GM19397 (cell line): ENCODE measurements at regions not wholly inside any gene's neighbourhood (a gene's known extent, or its start where the extent isn't known, plus 50 kb on each side); places are given as distances from the start of the nearest gene placed in this dataset.

Experiments
- ATAC-seq: cut with Tn5 transposase; IDR thresholded peaks from one replicate; pipeline ENCODE4 v1.9.1; 2021; ENCODE audit warnings: mild to moderate bottlenecking, moderate library complexity; ENCODE audit not compliant: unreplicated experiment

- ATAC-seq, result no peak
Measured at GRCh38 chr6:44558832-44559251, 171.3 kb downstream of the CDC5L start.

- ATAC-seq, result no peak
Measured at GRCh38 chr6:44559486-44560270, 172.2 kb downstream of the CDC5L start.

- no peak for ATAC-seq
Measured at GRCh38 chr6:44560458-44561059, 173.1 kb downstream of the CDC5L start.

- ATAC-seq, result no peak
Measured at GRCh38 chr6:44561060-44561623, 173.6 kb downstream of the CDC5L start.

GRCh38 chr6:44561832-44562665 lies 174.5 kb downstream of the CDC5L start:
- no peak for ATAC-seq

GRCh38 chr6:44563397-44563796 lies 175.9 kb downstream of the CDC5L start:
- ATAC-seq, result no peak

GRCh38 chr6:44564906-44565524 lies 177.5 kb downstream of the CDC5L start:
- ATAC-seq, result no peak

- no peak for ATAC-seq
Measured at GRCh38 chr6:44567406-44567805, 179.9 kb downstream of the CDC5L start.

GRCh38 chr6:44569131-44569530 lies 181.6 kb downstream of the CDC5L start:
- no peak for ATAC-seq

GRCh38 chr6:44569931-44570385 lies 182.5 kb downstream of the CDC5L start:
- no peak for ATAC-seq

GRCh38 chr6:44571510-44571909 lies 184.0 kb downstream of the CDC5L start:
- ATAC-seq, result no peak

GRCh38 chr6:44572346-44572745 lies 184.8 kb downstream of the CDC5L start:
- no peak for ATAC-seq

- ATAC-seq, result no peak
Measured at GRCh38 chr6:44575644-44576043, 188.1 kb downstream of the CDC5L start.

GRCh38 chr6:44576132-44576631 lies 188.7 kb downstream of the CDC5L start:
- no peak for ATAC-seq

- ATAC-seq, result no peak
Measured at GRCh38 chr6:44580901-44581300, 193.4 kb downstream of the CDC5L start.

- ATAC-seq, result no peak
Measured at GRCh38 chr6:44582930-44583329, 195.4 kb downstream of the CDC5L start.

- ATAC-seq, result no peak
Measured at GRCh38 chr6:44590471-44590870, 203.0 kb downstream of the CDC5L start.

- no peak for ATAC-seq
Measured at GRCh38 chr6:44593539-44593944, 206.0 kb downstream of the CDC5L start.

- no peak for ATAC-seq
Measured at GRCh38 chr6:44594481-44594880, 207.0 kb downstream of the CDC5L start.

- no peak for ATAC-seq
Measured at GRCh38 chr6:44598679-44599078, 211.2 kb downstream of the CDC5L start.

- no peak for ATAC-seq
Measured at GRCh38 chr6:44599672-44600071, 212.2 kb downstream of the CDC5L start.
